HG03457 (cell line): ENCODE measurements at regions not wholly inside any gene's neighbourhood (a gene's known extent, or its start where the extent isn't known, plus 50 kb on each side); places are given as distances from the start of the nearest gene placed in this dataset.
"Not testable (repeated sequence)": the region's sequence is repeated elsewhere in the genome, so short reads cannot be mapped to it uniquely, and the experiment has no call there.

Source experiments
- ATAC-seq: cut with Tn5 transposase; IDR thresholded peaks from one replicate; pipeline ENCODE4 v1.9.1; 2021; ENCODE audit warnings: moderate number of reproducible peaks; ENCODE audit not compliant: unreplicated experiment

- no peak for ATAC-seq
Observed at GRCh38 chr12:74241341-74241740, 296.3 kb upstream of the ATXN7L3B start.

- ATAC-seq, result no peak
Observed at GRCh38 chr12:74242088-74242487, 295.5 kb upstream of the ATXN7L3B start.

- ATAC-seq, result no peak
Observed at GRCh38 chr12:74245458-74245857, 292.2 kb upstream of the ATXN7L3B start.

- ATAC-seq, result no peak
Observed at GRCh38 chr12:74250891-74251290, 286.7 kb upstream of the ATXN7L3B start.

- ATAC-seq, result not testable (repeated sequence)
Observed at GRCh38 chr12:74253826-74254225, 283.8 kb upstream of the ATXN7L3B start.

GRCh38 chr12:74254784-74255183 is 282.9 kb upstream of the ATXN7L3B start:
- no peak for ATAC-seq

- ATAC-seq, result no peak
Observed at GRCh38 chr12:74259199-74259598, 278.4 kb upstream of the ATXN7L3B start.

GRCh38 chr12:74264692-74265091 is 272.9 kb upstream of the ATXN7L3B start:
- no peak for ATAC-seq

GRCh38 chr12:74269355-74269754 is 268.3 kb upstream of the ATXN7L3B start:
- not testable (repeated sequence) for ATAC-seq

GRCh38 chr12:74280156-74280655 is 257.4 kb upstream of the ATXN7L3B start:
- ATAC-seq, result no peak

GRCh38 chr12:74281401-74282180 is 256.0 kb upstream of the ATXN7L3B start:
- ATAC-seq, result not testable (repeated sequence)

- ATAC-seq, result no peak
Observed at GRCh38 chr12:74283646-74284045, 254.0 kb upstream of the ATXN7L3B start.

- no peak for ATAC-seq
Observed at GRCh38 chr12:74285773-74286172, 251.9 kb upstream of the ATXN7L3B start.

GRCh38 chr12:74286254-74286653 is 251.4 kb upstream of the ATXN7L3B start:
- no peak for ATAC-seq

- ATAC-seq, result no peak
Observed at GRCh38 chr12:74292351-74293194, 245.1 kb upstream of the ATXN7L3B start.

GRCh38 chr12:74293689-74294131 is 243.9 kb upstream of the ATXN7L3B start:
- ATAC-seq, result no peak

- ATAC-seq, result no peak
Observed at GRCh38 chr12:74317078-74317601, 220.5 kb upstream of the ATXN7L3B start.

GRCh38 chr12:74317741-74318140 is 219.9 kb upstream of the ATXN7L3B start:
- ATAC-seq, result no peak

- no peak for ATAC-seq
Observed at GRCh38 chr12:74319886-74320285, 217.7 kb upstream of the ATXN7L3B start.

GRCh38 chr12:74321381-74321780 is 216.3 kb upstream of the ATXN7L3B start:
- ATAC-seq, result no peak

GRCh38 chr12:74322792-74323191 is 214.8 kb upstream of the ATXN7L3B start:
- no peak for ATAC-seq
